ENCODE measurements at regions not wholly inside any gene's neighbourhood (a gene's known extent, or its start where the extent isn't known, plus 50 kb on each side); places are given as distances from the start of the nearest gene placed in this dataset.

DNA sequence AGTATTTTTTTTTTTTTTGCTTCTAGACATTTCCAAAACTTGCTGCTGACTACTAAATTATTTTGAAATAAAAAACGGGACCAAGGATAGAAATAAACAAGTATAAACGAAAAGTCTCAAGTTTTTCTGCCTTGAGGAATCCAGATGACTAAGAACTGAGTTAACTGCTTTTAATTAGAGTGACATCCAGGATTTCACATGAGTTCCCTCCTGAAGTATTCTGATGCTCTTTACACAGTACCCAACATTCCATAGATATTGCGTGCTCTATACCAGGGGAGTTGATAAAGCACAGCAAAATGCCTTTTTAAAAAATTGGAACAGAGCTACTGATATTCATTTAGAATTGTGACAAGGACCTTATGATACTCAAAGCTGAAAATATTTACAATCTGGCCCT lies 618.0 kb downstream of the CCDC85A start:
- TF ChIP-seq CTCF (IDR thresholded peaks at IDR 0.05): no peak
- no peak for TF ChIP-seq POLR2A (IDR thresholded peaks at IDR 0.05)
